Hematopoietic multipotent progenitor cell treated with erythropoietin and hydrocortisone succinate and interleukin-3 and kit ligand, for 17 days (in vitro differentiated cells): ENCODE measurements at regions not wholly inside any gene's neighbourhood (a gene's known extent, or its start where the extent isn't known, plus 50 kb on each side); places are given as distances from the start of the nearest gene placed in this dataset.

Experiments used
- DNase-seq: peaks from one replicate; pipeline ENCODE4 v3.0.0-alpha.2; 2015; ENCODE audit warnings: low spot score

GRCh38 chr22:27668828-27669797, 132.4 kb downstream of the MN1 start:
- DNase-seq: peak; percentile 66

- peak; percentile 17 for DNase-seq
These were observed 131.6 kb downstream of the MN1 start for GRCh38 chr22:27669798-27670599.

- DNase-seq: no peak
These were observed 130.7 kb downstream of the MN1 start for GRCh38 chr22:27670701-27671412.

GRCh38 chr22:27671413-27671935, 130.1 kb downstream of the MN1 start:
- DNase-seq: no peak

- no peak for DNase-seq
These were observed 128.7 kb downstream of the MN1 start for GRCh38 chr22:27672721-27673418.

- DNase-seq: no peak
These were observed 127.7 kb downstream of the MN1 start for GRCh38 chr22:27673839-27674238.

GRCh38 chr22:27674261-27674923, 127.2 kb downstream of the MN1 start:
- DNase-seq: no peak

GRCh38 chr22:27676545-27677213, 124.9 kb downstream of the MN1 start:
- no peak for DNase-seq

- DNase-seq: no peak
These were observed 123.6 kb downstream of the MN1 start for GRCh38 chr22:27677905-27678458.

GRCh38 chr22:27679176-27679575, 122.4 kb downstream of the MN1 start:
- no peak for DNase-seq

- no peak for DNase-seq
These were observed 121.7 kb downstream of the MN1 start for GRCh38 chr22:27679693-27680488.

GRCh38 chr22:27680636-27681035, 120.9 kb downstream of the MN1 start:
- DNase-seq: no peak

GRCh38 chr22:27681037-27681436, 120.5 kb downstream of the MN1 start:
- no peak for DNase-seq

- no peak for DNase-seq
These were observed 119.1 kb downstream of the MN1 start for GRCh38 chr22:27682437-27682836.

GRCh38 chr22:27684901-27685300, 116.7 kb downstream of the MN1 start:
- no peak for DNase-seq

- DNase-seq: no peak
These were observed 116.0 kb downstream of the MN1 start for GRCh38 chr22:27685515-27685914.

GRCh38 chr22:27685970-27686369, 115.6 kb downstream of the MN1 start:
- DNase-seq: no peak

- no peak for DNase-seq
These were observed 115.0 kb downstream of the MN1 start for GRCh38 chr22:27686534-27686933.

GRCh38 chr22:27687984-27688545, 113.5 kb downstream of the MN1 start:
- no peak for DNase-seq
